Trophoblast cell (in vitro differentiated cells and primary cell): ENCODE measurements at regions not wholly inside any gene's neighbourhood (a gene's known extent, or its start where the extent isn't known, plus 50 kb on each side); places are given as distances from the start of the nearest gene placed in this dataset.

ENCODE experiments used
- DNase-seq, 2 donors: peaks; one replicate each; pipeline ENCODE4 v3.0.0-alpha.2; 2016
- H2AFZ ChIP-seq: 2 replicates; pipeline ENCODE4 v1.6.1; 2013; ENCODE audit warnings: low read length, moderate library complexity, mild to moderate bottlenecking; ENCODE audit not compliant: insufficient read depth, poor library complexity
- H2AK5ac ChIP-seq: 2 replicates; pipeline ENCODE4 v1.6.1; 2013; ENCODE audit warnings: mild to moderate bottlenecking, low read length
- H2BK120ac ChIP-seq: 2 replicates; pipeline ENCODE4 v1.6.1; 2013; ENCODE audit warnings: low read length, mild to moderate bottlenecking, moderate library complexity; ENCODE audit not compliant: insufficient read depth, poor library complexity
- H2BK12ac ChIP-seq: 2 replicates; pipeline ENCODE4 v1.6.1; 2013; ENCODE audit warnings: mild to moderate bottlenecking, low read length, moderate library complexity
- H2BK5ac ChIP-seq: 2 replicates; pipeline ENCODE4 v1.6.1; 2013; ENCODE audit warnings: low read length, low read depth, moderate library complexity, mild to moderate bottlenecking; ENCODE audit not compliant: poor library complexity
- H3K14ac ChIP-seq: 2 replicates; pipeline ENCODE4 v1.6.1; 2013; ENCODE audit warnings: mild to moderate bottlenecking, low read length
- H3K18ac ChIP-seq: 2 replicates; pipeline ENCODE4 v1.6.1; 2013; ENCODE audit warnings: mild to moderate bottlenecking, low read length
- H3K23ac ChIP-seq: 2 replicates; pipeline ENCODE4 v1.6.1; 2013; ENCODE audit warnings: low read length
- H3K27ac ChIP-seq: 2 replicates; pipeline ENCODE4 v1.5.1; 2013; ENCODE audit warnings: low read depth, mild to moderate bottlenecking, inconsistent platforms, low read length, moderate library complexity
- H3K27me3 ChIP-seq: 2 replicates; pipeline ENCODE4 v1.6.1; 2013; ENCODE audit warnings: inconsistent platforms, mild to moderate bottlenecking, low read length, moderate library complexity; ENCODE audit not compliant: insufficient read depth
- H3K36me3 ChIP-seq, 2 experiments: 1 replicate in 1 of 2; 2 replicates in 1 of 2; pipeline ENCODE4 v1.6.1; 2013; ENCODE audit warnings: low read length in 2 of 2, mild to moderate bottlenecking in 2 of 2, moderate library complexity in 1 of 2; ENCODE audit not compliant: insufficient read depth in 2 of 2, control insufficient read depth in 1 of 2
- H3K4ac ChIP-seq: 2 replicates; pipeline ENCODE4 v1.6.1; 2013; ENCODE audit warnings: low read depth, mild to moderate bottlenecking, low read length, moderate library complexity
- H3K4me1 ChIP-seq, 2 experiments: 1 replicate in 1 of 2; 2 replicates in 1 of 2; pipeline ENCODE4 v1.6.1; 2013; ENCODE audit warnings: low read length in 2 of 2, mild to moderate bottlenecking in 2 of 2, moderate library complexity in 1 of 2; ENCODE audit not compliant: insufficient read depth in 2 of 2, control insufficient read depth in 1 of 2
- H3K4me2 ChIP-seq: 2 replicates; pipeline ENCODE4 v1.6.1; 2013; ENCODE audit warnings: inconsistent platforms, mild to moderate bottlenecking, low read length, moderate library complexity
- H3K4me3 ChIP-seq: 2 replicates; pipeline ENCODE4 v1.5.1; 2013; ENCODE audit warnings: mild to moderate bottlenecking, low read depth, low read length, inconsistent platforms
- H3K79me1 ChIP-seq: one replicate; pipeline ENCODE4 v1.6.1; 2013; ENCODE audit warnings: low read length
- H3K79me2 ChIP-seq: 2 replicates; pipeline ENCODE4 v1.6.1; 2013; ENCODE audit warnings: low read length, mild to moderate bottlenecking; ENCODE audit not compliant: control insufficient read depth, insufficient read depth, poor library complexity
- H3K9ac ChIP-seq: 2 replicates; pipeline ENCODE4 v1.6.1; 2013; ENCODE audit warnings: mild to moderate bottlenecking, low read length
- H3K9me3 ChIP-seq: 2 replicates; pipeline ENCODE4 v1.6.1; 2013; ENCODE audit warnings: low read depth, mild to moderate bottlenecking, control low read depth, inconsistent platforms, low read length; ENCODE audit not compliant: insufficient read depth
- H4K12ac ChIP-seq: 2 replicates; pipeline ENCODE4 v1.6.1; 2013; ENCODE audit warnings: low read depth, mild to moderate bottlenecking, low read length, moderate library complexity
- H4K8ac ChIP-seq: 2 replicates; pipeline ENCODE4 v1.6.1; 2013; ENCODE audit warnings: low read depth, mild to moderate bottlenecking, low read length, moderate library complexity
- H4K91ac ChIP-seq: one replicate; pipeline ENCODE4 v1.6.1; 2013; ENCODE audit warnings: low read depth, mild to moderate bottlenecking, low read length, moderate library complexity
- WGBS: extraction: QIAGEN DNeasy Blood & Tissue Kit; methylation state at CpG from one replicate; pipeline ENCODE4 v1.1.7; 2013; ENCODE audit warnings: missing lambda C conversion rate; ENCODE audit not compliant: insufficient read length, insufficient coverage; ENCODE audit errors: extremely low coverage; 5-methylcytosine and 5-hydroxymethylcytosine counted together

- no peak overlapping the region for H4K8ac ChIP-seq
- no peak overlapping the region for H2BK12ac ChIP-seq
- H3K27ac ChIP-seq: no peak overlapping the region
- no peak overlapping the region for H4K91ac ChIP-seq
- no peaks in the 10 kb centered on the region for H3K9me3 ChIP-seq
- H3K18ac ChIP-seq: no peak overlapping the region
- no peak overlapping the region for H2BK5ac ChIP-seq
- no peak overlapping the region for H2BK120ac ChIP-seq
- no peak overlapping the region for H4K12ac ChIP-seq
- no CpG with 5 or more reads among the region's 4 CpGs for WGBS
- no peak overlapping the region for H3K14ac ChIP-seq
- no peaks in the 10 kb centered on the region for H3K36me3 ChIP-seq
- H2AK5ac ChIP-seq: no peak overlapping the region
- no peak overlapping the region for H3K9ac ChIP-seq
- no peaks in the 10 kb centered on the region for H3K4me1 ChIP-seq
- no peaks in the 10 kb centered on the region for H3K27me3 ChIP-seq
- no peak for DNase-seq
- no peak overlapping the region for H3K4ac ChIP-seq
- H3K79me2 ChIP-seq: no peaks in the 10 kb centered on the region
- no peaks in the 10 kb centered on the region for H3K79me1 ChIP-seq
- H3K23ac ChIP-seq: no peak overlapping the region
- H3K4me3 ChIP-seq: no peak overlapping the region
- no peak overlapping the region for H2AFZ ChIP-seq
- no peak overlapping the region for H3K4me2 ChIP-seq
Observed at GRCh38 chr7:45459476-45459875, 114.7 kb upstream of the ADCY1 start.

- Histone ChIP-seq H2BK5ac (no peak overlapping the region), H2AK5ac (no peak overlapping the region), H2BK120ac (no peak overlapping the region), H3K4me1 (no peaks in the 10 kb centered on the region), H3K4ac (no peak overlapping the region), H3K27ac (no peak overlapping the region), H2AFZ (no peak overlapping the region), H4K12ac (no peak overlapping the region), H3K9ac (no peak overlapping the region), H3K27me3 (no peaks in the 10 kb centered on the region), H3K9me3 (no peaks in the 10 kb centered on the region), H3K79me2 (no peaks in the 10 kb centered on the region), H3K18ac (no peak overlapping the region), H4K91ac (no peak overlapping the region), H3K23ac (no peak overlapping the region), H3K4me2 (no peak overlapping the region), H3K4me3 (no peak overlapping the region), H3K79me1 (no peaks in the 10 kb centered on the region), H2BK12ac (no peak overlapping the region), H3K14ac (no peak overlapping the region), H4K8ac (no peak overlapping the region), H3K36me3 (no peaks in the 10 kb centered on the region)
- no CpG with 5 or more reads among the region's 3 CpGs for WGBS
- DNase-seq: no peak
Observed at GRCh38 chr7:45460379-45460778, 113.8 kb upstream of the ADCY1 start.

GRCh38 chr7:45461026-45461425 is 113.1 kb upstream of the ADCY1 start:
- Histone ChIP-seq H3K4me3 (no peak overlapping the region), H3K27ac (no peak overlapping the region), H2BK120ac (no peak overlapping the region), H2AK5ac (no peak overlapping the region), H3K79me1 (no peaks in the 10 kb centered on the region), H3K79me2 (no peaks in the 10 kb centered on the region), H2BK5ac (no peak overlapping the region), H3K27me3 (no peaks in the 10 kb centered on the region), H3K18ac (no peak overlapping the region), H3K4me1 (no peaks in the 10 kb centered on the region), H4K12ac (no peak overlapping the region), H4K91ac (no peak overlapping the region), H3K14ac (no peak overlapping the region), H3K4ac (no peak overlapping the region), H3K4me2 (no peak overlapping the region), H2AFZ (no peak overlapping the region), H4K8ac (no peak overlapping the region), H3K9me3 (no peaks in the 10 kb centered on the region), H3K9ac (no peak overlapping the region), H3K36me3 (no peaks in the 10 kb centered on the region), H2BK12ac (no peak overlapping the region), H3K23ac (no peak overlapping the region)
- no peak for DNase-seq
- WGBS: no CpG with 5 or more reads among the region's 3 CpGs

- no peak overlapping the region for H2BK12ac ChIP-seq
- H2AFZ ChIP-seq: no peak overlapping the region
- H2BK5ac ChIP-seq: no peak overlapping the region
- H4K8ac ChIP-seq: no peak overlapping the region
- no peak for DNase-seq
- no peaks in the 10 kb centered on the region for H3K79me1 ChIP-seq
- no peaks in the 10 kb centered on the region for H3K27me3 ChIP-seq
- no peak overlapping the region for H3K9ac ChIP-seq
- H2BK120ac ChIP-seq: no peak overlapping the region
- H3K14ac ChIP-seq: no peak overlapping the region
- H3K36me3 ChIP-seq: no peaks in the 10 kb centered on the region
- no peak overlapping the region for H4K91ac ChIP-seq
- H3K4me2 ChIP-seq: no peak overlapping the region
- no peaks in the 10 kb centered on the region for H3K79me2 ChIP-seq
- no peak overlapping the region for H3K18ac ChIP-seq
- H3K9me3 ChIP-seq: no peaks in the 10 kb centered on the region
- no peak overlapping the region for H3K27ac ChIP-seq
- no peak overlapping the region for H3K4ac ChIP-seq
- no peak overlapping the region for H2AK5ac ChIP-seq
- H4K12ac ChIP-seq: no peak overlapping the region
- no peak overlapping the region for H3K4me3 ChIP-seq
- no peak overlapping the region for H3K23ac ChIP-seq
- no CpG with 5 or more reads among the region's 1 CpG for WGBS
- H3K4me1 ChIP-seq: no peaks in the 10 kb centered on the region
Observed at GRCh38 chr7:45469103-45469502, 105.1 kb upstream of the ADCY1 start.
